Skeletal muscle tissue (tissue), 3 donors: ENCODE measurements at regions not wholly inside any gene's neighbourhood (a gene's known extent, or its start where the extent isn't known, plus 50 kb on each side); places are given as distances from the start of the nearest gene placed in this dataset.

Source experiments
- H3K27ac ChIP-seq: one replicate; pipeline ENCODE4 v1.7.0; 2013; ENCODE audit warnings: mild to moderate bottlenecking, low read depth, low read length, inconsistent platforms
- H3K27me3 ChIP-seq, 3 donors: one replicate each; pipeline ENCODE4 v1.7.0; 2013; ENCODE audit warnings: low read length in 3 of 3; ENCODE audit not compliant: control insufficient read depth in 3 of 3, insufficient read depth in 3 of 3
- H3K36me3 ChIP-seq, 3 donors: one replicate each; pipeline ENCODE4 v1.7.0; 2013; ENCODE audit warnings: low read length in 3 of 3; ENCODE audit not compliant: control insufficient read depth in 3 of 3, insufficient read depth in 3 of 3
- H3K4me1 ChIP-seq, 3 donors: one replicate each; pipeline ENCODE4 v1.7.0; 2013; ENCODE audit warnings: low read length in 3 of 3, mild to moderate bottlenecking in 3 of 3; ENCODE audit not compliant: control insufficient read depth in 3 of 3, insufficient read depth in 3 of 3
- H3K4me3 ChIP-seq, 3 donors: one replicate each; pipeline ENCODE4 v1.7.0; 2013; ENCODE audit warnings: low read length in 3 of 3
- H3K9ac ChIP-seq, 3 donors: one replicate each; pipeline ENCODE4 v1.7.0; 2013; ENCODE audit warnings: low read length in 3 of 3, mild to moderate bottlenecking in 3 of 3, moderate library complexity in 2 of 3, low read depth in 1 of 3
- H3K9me3 ChIP-seq, 3 donors: one replicate each; pipeline ENCODE4 v1.7.0; 2013; ENCODE audit warnings: low read length in 3 of 3; ENCODE audit not compliant: control insufficient read depth in 3 of 3
- donor health status: Osteomylitis.

GRCh38 chr5:35357973-35358372 lies 127.7 kb upstream of the PRLR start:
- Histone ChIP-seq H3K4me3 (no peak overlapping the region), H3K9me3 (no peaks in the 10 kb centered on the region), H3K27me3 (no peaks in the 10 kb centered on the region), H3K27ac (no peak overlapping the region), H3K9ac (no peak overlapping the region), H3K36me3 (no peaks in the 10 kb centered on the region), H3K4me1 (no peaks in the 10 kb centered on the region)

- no peaks in the 10 kb centered on the region for H3K9me3 ChIP-seq
- no peak overlapping the region for H3K4me3 ChIP-seq
- H3K4me1 ChIP-seq = no peaks in the 10 kb centered on the region
- no peak overlapping the region for H3K9ac ChIP-seq
- no peak overlapping the region for H3K27ac ChIP-seq
- no peaks in the 10 kb centered on the region for H3K27me3 ChIP-seq
- no peaks in the 10 kb centered on the region for H3K36me3 ChIP-seq
Observed at GRCh38 chr5:35356725-35357124, 126.4 kb upstream of the PRLR start.

GRCh38 chr5:35354751-35355150 lies 124.5 kb upstream of the PRLR start:
- Histone ChIP-seq H3K4me3 (no peak overlapping the region), H3K9ac (no peak overlapping the region), H3K9me3 (no peaks in the 10 kb centered on the region), H3K4me1 (no peaks in the 10 kb centered on the region), H3K27me3 (no peaks in the 10 kb centered on the region), H3K27ac (no peak overlapping the region), H3K36me3 (no peaks in the 10 kb centered on the region)

DNA sequence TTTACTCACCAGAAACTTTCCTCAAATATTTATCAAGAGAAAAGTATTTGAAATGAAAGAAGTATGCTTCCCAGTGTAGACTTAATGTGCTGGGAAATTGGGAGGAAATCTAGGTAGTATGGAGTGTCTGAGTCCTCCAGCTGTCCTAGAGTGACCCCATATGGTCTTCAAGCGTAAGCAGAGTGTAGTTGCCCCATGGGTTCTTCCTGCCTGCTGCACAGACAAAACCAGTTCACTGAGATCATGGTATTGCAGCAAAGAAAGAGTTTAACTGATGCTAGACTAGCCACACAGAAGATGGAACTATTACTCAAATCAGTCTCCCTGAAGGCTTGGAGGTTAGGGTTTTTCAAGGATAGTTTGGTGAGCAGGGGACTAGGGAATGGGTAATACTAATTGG lies 114.9 kb upstream of the PRLR start:
- no peak overlapping the region for H3K27ac ChIP-seq
- H3K27me3 ChIP-seq = no peaks in the 10 kb centered on the region
- no peaks in the 10 kb centered on the region for H3K36me3 ChIP-seq
- no peaks in the 10 kb centered on the region for H3K4me1 ChIP-seq
- no peaks in the 10 kb centered on the region for H3K9me3 ChIP-seq
- H3K9ac ChIP-seq = no peak overlapping the region
- H3K4me3 ChIP-seq = no peak overlapping the region

- no peaks in the 10 kb centered on the region for H3K4me1 ChIP-seq
- no peaks in the 10 kb centered on the region for H3K27me3 ChIP-seq
- H3K27ac ChIP-seq = no peak overlapping the region
- H3K9ac ChIP-seq = no peak overlapping the region
- no peak overlapping the region for H3K4me3 ChIP-seq
- H3K9me3 ChIP-seq = peaks cover 0 to 4% (median 0%) of the 10 kb centered on the region in 3 donors
- no peaks in the 10 kb centered on the region for H3K36me3 ChIP-seq
Observed at GRCh38 chr5:35342664-35343063, 112.4 kb upstream of the PRLR start.

- peaks cover 0 to 4% (median 0%) of the 10 kb centered on the region in 3 donors for H3K9me3 ChIP-seq
- no peaks in the 10 kb centered on the region for H3K4me1 ChIP-seq
- no peaks in the 10 kb centered on the region for H3K36me3 ChIP-seq
- no peak overlapping the region for H3K9ac ChIP-seq
- H3K4me3 ChIP-seq = no peak overlapping the region
- no peak overlapping the region for H3K27ac ChIP-seq
- H3K27me3 ChIP-seq = no peaks in the 10 kb centered on the region
Observed at GRCh38 chr5:35341189-35341588, 110.9 kb upstream of the PRLR start.

DNA sequence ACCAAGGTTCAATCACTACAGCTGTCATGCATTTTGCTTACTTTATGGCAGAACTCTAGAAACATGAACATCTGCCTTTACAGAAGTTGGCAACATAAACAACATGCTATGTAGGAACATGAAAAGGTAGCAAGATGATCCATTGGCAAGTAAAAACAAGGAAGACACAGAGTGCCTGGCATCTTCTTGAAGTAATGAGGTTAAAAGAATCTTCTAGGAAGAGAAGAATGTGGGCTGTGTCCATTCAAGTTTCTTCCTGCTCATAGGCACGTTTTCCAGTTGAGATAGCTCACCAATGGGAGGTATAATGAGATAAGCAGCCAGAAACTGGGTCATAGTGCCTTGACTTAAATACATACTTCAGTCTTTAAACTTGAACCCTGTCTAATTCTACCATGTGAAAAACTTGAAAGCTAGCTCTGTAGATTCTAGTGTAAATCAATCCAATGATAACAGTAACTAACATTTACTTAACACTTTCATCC lies 109.4 kb upstream of the PRLR start:
- no peak overlapping the region for H3K4me3 ChIP-seq
- H3K27ac ChIP-seq = no peak overlapping the region
- peaks cover 0 to 4% (median 0%) of the 10 kb centered on the region in 3 donors for H3K9me3 ChIP-seq
- no peak overlapping the region for H3K9ac ChIP-seq
- H3K4me1 ChIP-seq = no peaks in the 10 kb centered on the region
- no peaks in the 10 kb centered on the region for H3K27me3 ChIP-seq
- no peaks in the 10 kb centered on the region for H3K36me3 ChIP-seq

DNA sequence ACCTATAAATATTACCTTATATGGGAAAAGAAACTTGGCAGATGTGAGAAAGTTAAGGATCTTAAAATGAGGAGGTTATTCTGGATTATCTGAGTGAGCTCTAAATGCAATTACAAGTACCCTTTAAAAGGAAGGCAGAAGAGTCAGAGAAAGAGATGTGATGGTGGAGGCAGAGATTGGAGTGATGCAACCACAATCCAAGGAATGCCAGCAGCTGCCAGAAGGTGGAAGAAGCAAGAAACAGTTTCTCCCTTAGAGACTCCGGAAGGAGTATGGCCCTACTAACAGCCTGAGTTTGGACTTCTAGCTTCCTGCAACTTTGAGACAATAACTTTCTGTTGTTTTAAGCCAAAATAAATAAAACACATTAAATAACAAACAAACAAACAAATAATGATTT lies 108.7 kb upstream of the PRLR start:
- H3K9ac ChIP-seq = no peak overlapping the region
- H3K36me3 ChIP-seq = no peaks in the 10 kb centered on the region
- peaks cover 0 to 4% (median 0%) of the 10 kb centered on the region in 3 donors for H3K9me3 ChIP-seq
- H3K4me3 ChIP-seq = no peak overlapping the region
- no peaks in the 10 kb centered on the region for H3K4me1 ChIP-seq
- H3K27ac ChIP-seq = no peak overlapping the region
- H3K27me3 ChIP-seq = no peaks in the 10 kb centered on the region

DNA sequence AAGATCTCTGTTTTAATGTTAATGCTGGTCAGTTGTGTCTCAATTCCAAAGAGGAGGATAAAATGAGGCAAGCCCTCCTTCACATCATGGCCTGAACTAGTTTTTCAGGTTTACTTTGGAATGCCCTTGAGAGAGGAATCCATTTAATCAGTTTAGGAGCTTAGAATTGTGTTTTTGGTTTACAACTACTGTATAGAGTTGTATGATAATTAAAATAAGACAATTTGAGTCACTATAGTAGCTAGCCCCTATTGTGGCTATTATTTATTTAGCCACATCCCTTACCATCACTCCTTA lies 107.8 kb upstream of the PRLR start:
- Histone ChIP-seq H3K27me3 (no peaks in the 10 kb centered on the region), H3K27ac (no peak overlapping the region)

DNA sequence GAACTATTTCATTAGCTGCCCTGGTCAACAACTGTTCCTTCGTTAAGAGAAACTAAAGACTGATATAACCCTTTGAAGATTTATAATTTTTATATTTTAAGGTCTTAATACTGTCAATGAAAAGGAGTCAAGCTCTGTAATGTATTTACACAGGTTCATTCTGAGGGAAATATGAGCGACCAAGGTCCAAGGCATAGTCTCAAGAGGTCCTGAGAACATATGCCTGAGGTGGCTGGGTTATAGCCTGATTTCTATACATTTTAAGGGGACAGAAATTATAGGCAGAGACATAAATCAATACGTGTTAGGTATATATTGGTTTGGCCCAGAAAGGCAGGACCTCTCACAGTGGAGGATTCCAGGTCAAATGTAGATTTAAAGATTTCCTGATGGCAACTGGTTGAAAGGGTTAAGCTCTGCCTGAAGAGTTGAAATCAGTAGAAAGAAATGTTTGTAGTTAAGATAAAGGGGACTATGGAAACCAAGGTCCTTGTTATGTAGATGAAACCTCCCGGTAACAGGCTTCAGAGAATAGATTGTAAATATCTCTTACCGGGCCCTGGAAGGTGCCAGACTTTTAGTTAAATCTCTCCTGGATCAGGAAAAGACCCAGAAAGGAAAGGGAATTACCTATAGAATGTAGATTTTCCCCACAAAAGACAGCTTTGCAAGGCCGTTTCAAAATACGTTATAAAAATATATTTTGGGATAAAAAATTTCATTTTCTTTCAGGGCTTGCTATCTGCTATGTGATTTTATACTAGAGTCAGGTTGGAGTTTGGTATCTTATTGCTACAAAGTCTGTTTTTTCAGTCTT lies 107.3 kb upstream of the PRLR start:
- Histone ChIP-seq H3K9me3 (peaks cover 0 to 4% (median 0%) of the 10 kb centered on the region in 3 donors), H3K27ac (no peak overlapping the region), H3K4me1 (no peaks in the 10 kb centered on the region), H3K27me3 (no peaks in the 10 kb centered on the region), H3K36me3 (no peaks in the 10 kb centered on the region), H3K9ac (no peak overlapping the region), H3K4me3 (no peak overlapping the region)

More for the DNA sequence above, 107.8 kb upstream of the PRLR start:
- H3K4me3 ChIP-seq = no peak overlapping the region
- H3K9me3 ChIP-seq = peaks cover 0 to 4% (median 0%) of the 10 kb centered on the region in 3 donors
- no peaks in the 10 kb centered on the region for H3K36me3 ChIP-seq
- H3K9ac ChIP-seq = no peak overlapping the region
- no peaks in the 10 kb centered on the region for H3K4me1 ChIP-seq
